BLaER1 treated with 17β-estradiol and CSF1 and Interleukin-3, amounts not matched to agents 10 nM and 100 nM (cell line): ENCODE measurements at regions not wholly inside any gene's neighbourhood (a gene's known extent, or its start where the extent isn't known, plus 50 kb on each side); places are given as distances from the start of the nearest gene placed in this dataset.

Experiments used
- H3K27ac ChIP-seq, 11 experiments: shearing (Covaris generic); formaldehyde crosslinking; 2 replicates each; pipeline ENCODE4 v1.8.1; 2022
- H3K27me3 ChIP-seq, 11 experiments: shearing (Covaris generic); formaldehyde crosslinking; 2 replicates each; pipeline ENCODE4 v1.8.1; 2022
- H3K36me3 ChIP-seq, 11 experiments: shearing (Covaris generic); formaldehyde crosslinking; 2 replicates each; pipeline ENCODE4 v1.8.1; 2022
- H3K4me1 ChIP-seq, 10 experiments: shearing (Covaris generic); formaldehyde crosslinking; 2 replicates each; pipeline ENCODE4 v1.8.1; 2022
- H3K4me2 ChIP-seq, 11 experiments: shearing (Covaris generic); formaldehyde crosslinking; 2 replicates each; pipeline ENCODE4 v1.8.1; 2022
- H3K4me3 ChIP-seq, 10 experiments: shearing (Covaris generic); formaldehyde crosslinking; 2 replicates each; pipeline ENCODE4 v1.8.1; 2022
- H3K9ac ChIP-seq, 11 experiments: shearing (Covaris generic); formaldehyde crosslinking; 2 replicates each; pipeline ENCODE4 v1.8.1; 2022
- H3K9me3 ChIP-seq, 11 experiments: shearing (Covaris generic); formaldehyde crosslinking; replicated peaks in 1 of 11; 2 replicates each; pipeline ENCODE4 v1.8.1; 2022
- H4K20me1 ChIP-seq, 11 experiments: shearing (Covaris generic); formaldehyde crosslinking; 2 replicates each; pipeline ENCODE4 v1.8.1; 2022
- Cebpa-rat ChIP-seq, 11 experiments: shearing (Covaris generic); IDR thresholded peaks; 2 replicates each; pipeline ENCODE4 v1.8.1; 2022

DNA sequence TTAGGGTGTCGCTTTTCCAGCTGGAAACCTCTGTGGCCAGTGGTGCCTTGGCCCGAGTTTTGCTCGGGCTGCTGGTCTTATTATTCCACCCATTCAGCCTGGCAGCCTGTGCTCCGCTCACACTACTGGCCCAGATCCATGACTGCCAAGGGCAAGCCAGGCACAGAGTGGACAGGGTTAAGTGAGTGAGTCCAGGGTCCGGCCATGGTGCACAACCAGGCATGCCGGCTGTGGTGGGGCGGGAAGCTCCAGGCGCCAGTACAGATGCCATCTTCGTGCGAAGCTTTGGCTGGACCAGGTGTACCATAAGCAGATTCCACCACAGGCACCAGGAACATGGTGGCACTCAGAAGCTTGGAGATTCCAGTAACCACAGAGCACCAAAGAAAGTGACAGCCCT is 580.2 kb upstream of the FAM174A start:
- H3K27me3 ChIP-seq: no peaks in the 10 kb centered on the region
- H3K27ac ChIP-seq: no peak overlapping the region
- no peak for TF ChIP-seq Cebpa-rat (IDR thresholded peaks at IDR 0.05)
- no peaks in the 10 kb centered on the region for H3K4me1 ChIP-seq
- no peak overlapping the region for H3K4me3 ChIP-seq
- no peaks in the 10 kb centered on the region for H3K36me3 ChIP-seq
- H3K9ac ChIP-seq: no peak overlapping the region
- no peak overlapping the region for H3K4me2 ChIP-seq
- no peaks in the 10 kb centered on the region for H4K20me1 ChIP-seq
- H3K9me3 ChIP-seq: no peaks in the 10 kb centered on the region; a peak in 1 of 22 replicates

DNA sequence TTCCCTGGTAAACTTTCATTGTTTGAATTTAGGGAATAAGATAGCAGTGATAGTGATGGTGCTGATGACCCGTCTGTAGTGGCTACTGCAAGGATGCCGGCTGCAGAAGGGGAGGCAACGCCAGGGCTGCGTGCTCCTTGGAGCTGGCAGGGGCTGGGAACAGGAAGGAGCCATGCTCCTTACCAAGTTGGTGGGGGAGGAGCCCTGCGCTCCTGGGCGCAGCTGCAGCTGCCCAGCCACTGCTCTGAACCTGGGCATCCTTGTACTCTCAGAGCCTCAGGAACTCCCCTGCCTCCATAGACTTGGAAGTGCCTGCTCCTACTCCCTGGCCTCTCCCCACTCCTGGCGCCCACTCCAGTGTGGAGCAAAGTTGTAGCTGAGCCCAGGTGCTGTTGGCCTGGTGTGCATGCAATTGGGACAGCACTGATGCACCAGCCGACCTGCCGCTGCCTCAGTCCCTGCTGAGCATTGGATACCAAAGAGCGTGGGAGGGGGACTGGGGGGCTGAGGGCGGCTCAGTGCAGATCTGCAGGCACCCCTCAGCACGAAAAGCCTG is 585.1 kb upstream of the FAM174A start:
- Histone ChIP-seq H3K9me3 (no peaks in the 10 kb centered on the region; a peak in 1 of 22 replicates), H3K27me3 (no peaks in the 10 kb centered on the region), H3K4me2 (no peak overlapping the region), H3K4me3 (no peak overlapping the region), H3K4me1 (no peaks in the 10 kb centered on the region), H3K27ac (no peak overlapping the region), H4K20me1 (no peaks in the 10 kb centered on the region), H3K36me3 (no peaks in the 10 kb centered on the region), H3K9ac (no peak overlapping the region)
- TF ChIP-seq Cebpa-rat (IDR thresholded peaks at IDR 0.05): no peak

DNA sequence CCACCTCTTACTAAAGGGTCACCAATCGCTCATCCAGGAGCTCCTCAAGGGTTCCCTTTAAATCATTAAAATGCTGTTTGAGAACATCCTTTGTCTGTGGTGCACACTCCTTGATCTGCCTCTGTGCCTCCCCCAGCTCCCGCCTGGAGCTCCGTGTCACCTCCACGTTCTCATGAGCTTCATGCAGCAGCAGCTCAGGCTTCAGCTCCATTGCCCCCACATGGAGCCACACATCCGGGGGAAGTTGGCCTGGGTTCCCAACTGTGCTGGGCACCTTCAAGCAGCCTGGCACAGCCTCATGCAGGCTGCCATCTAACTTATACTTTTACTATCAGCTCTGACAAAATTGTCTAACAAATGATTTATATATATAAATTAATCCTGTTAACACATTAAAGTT is 585.8 kb upstream of the FAM174A start:
- no peak overlapping the region for H3K4me3 ChIP-seq
- H3K36me3 ChIP-seq: no peaks in the 10 kb centered on the region
- H3K27me3 ChIP-seq: no peaks in the 10 kb centered on the region
- no peak overlapping the region for H3K4me2 ChIP-seq
- H4K20me1 ChIP-seq: no peaks in the 10 kb centered on the region
- no peaks in the 10 kb centered on the region; a peak in 1 of 22 replicates for H3K9me3 ChIP-seq
- no peak overlapping the region for H3K27ac ChIP-seq
- no peak for TF ChIP-seq Cebpa-rat (IDR thresholded peaks at IDR 0.05)
- no peaks in the 10 kb centered on the region for H3K4me1 ChIP-seq
- H3K9ac ChIP-seq: no peak overlapping the region

- Histone ChIP-seq H3K9me3 (no peaks in the 10 kb centered on the region; a peak in 1 of 22 replicates), H3K4me1 (no peaks in the 10 kb centered on the region), H3K4me2 (no peak overlapping the region), H3K27ac (no peak overlapping the region), H3K9ac (no peak overlapping the region), H3K27me3 (no peaks in the 10 kb centered on the region), H3K4me3 (no peak overlapping the region), H4K20me1 (no peaks in the 10 kb centered on the region), H3K36me3 (no peaks in the 10 kb centered on the region)
- no peak for TF ChIP-seq Cebpa-rat (IDR thresholded peaks at IDR 0.05)
Measured at GRCh38 chr5:99948850-99949249, 586.3 kb upstream of the FAM174A start.

- no peaks in the 10 kb centered on the region for H3K36me3 ChIP-seq
Measured at GRCh38 chr5:99945478-99946442, 589.4 kb upstream of the FAM174A start.

GRCh38 chr5:99940540-99940939 is 594.6 kb upstream of the FAM174A start:
- Histone ChIP-seq H4K20me1 (no peaks in the 10 kb centered on the region), H3K9ac (no peak overlapping the region), H3K4me1 (no peaks in the 10 kb centered on the region), H3K36me3 (no peaks in the 10 kb centered on the region), H3K27me3 (no peaks in the 10 kb centered on the region), H3K9me3 (no peaks in the 10 kb centered on the region), H3K27ac (no peak overlapping the region), H3K4me3 (no peak overlapping the region), H3K4me2 (no peak overlapping the region)
- TF ChIP-seq Cebpa-rat (IDR thresholded peaks at IDR 0.05): no peak

More at GRCh38 chr5:99945478-99946442, 589.4 kb upstream of the FAM174A start:
- Histone ChIP-seq H3K4me3 (no peak overlapping the region), H3K27ac (no peak overlapping the region), H3K27me3 (no peaks in the 10 kb centered on the region), H3K9ac (no peak overlapping the region), H4K20me1 (no peaks in the 10 kb centered on the region), H3K4me1 (no peaks in the 10 kb centered on the region), H3K4me2 (no peak overlapping the region), H3K9me3 (no peaks in the 10 kb centered on the region)
- no peak for TF ChIP-seq Cebpa-rat (IDR thresholded peaks at IDR 0.05)

GRCh38 chr5:99936911-99937310 is 598.3 kb upstream of the FAM174A start:
- Histone ChIP-seq H3K4me2 (no peak overlapping the region), H4K20me1 (no peaks in the 10 kb centered on the region), H3K9ac (no peak overlapping the region), H3K27me3 (no peaks in the 10 kb centered on the region), H3K4me1 (no peaks in the 10 kb centered on the region), H3K9me3 (no peaks in the 10 kb centered on the region), H3K4me3 (no peak overlapping the region), H3K27ac (no peak overlapping the region), H3K36me3 (no peaks in the 10 kb centered on the region)
- no peak for TF ChIP-seq Cebpa-rat (IDR thresholded peaks at IDR 0.05)

DNA sequence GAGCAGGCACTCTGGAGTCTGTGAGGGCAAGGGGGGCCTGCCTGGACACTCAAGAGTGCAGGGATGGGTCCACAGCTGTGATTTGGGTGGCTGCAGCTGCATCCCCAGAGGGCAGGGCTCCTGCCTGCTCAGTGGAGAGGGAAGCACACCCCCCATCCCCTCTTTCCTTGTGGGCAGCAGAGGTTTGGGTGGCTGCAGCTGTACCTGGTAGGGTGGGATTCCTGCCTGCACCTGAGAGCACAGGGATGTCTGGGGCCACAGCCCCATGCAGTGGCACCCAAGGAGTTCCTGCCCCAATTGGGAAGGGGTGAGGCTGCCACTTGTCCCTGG is 605.4 kb upstream of the FAM174A start:
- H3K9ac ChIP-seq: no peak overlapping the region
- H3K27me3 ChIP-seq: no peaks in the 10 kb centered on the region
- H4K20me1 ChIP-seq: no peaks in the 10 kb centered on the region
- H3K27ac ChIP-seq: no peak overlapping the region
- H3K4me2 ChIP-seq: no peak overlapping the region
- H3K36me3 ChIP-seq: no peaks in the 10 kb centered on the region
- H3K4me3 ChIP-seq: no peak overlapping the region
- TF ChIP-seq Cebpa-rat (IDR thresholded peaks at IDR 0.05): no peak
- no peaks in the 10 kb centered on the region; a peak in 1 of 20 replicates for H3K4me1 ChIP-seq
- peaks cover 16 to 21% (median 19%) of the 10 kb centered on the region in 11 experiments for H3K9me3 ChIP-seq

DNA sequence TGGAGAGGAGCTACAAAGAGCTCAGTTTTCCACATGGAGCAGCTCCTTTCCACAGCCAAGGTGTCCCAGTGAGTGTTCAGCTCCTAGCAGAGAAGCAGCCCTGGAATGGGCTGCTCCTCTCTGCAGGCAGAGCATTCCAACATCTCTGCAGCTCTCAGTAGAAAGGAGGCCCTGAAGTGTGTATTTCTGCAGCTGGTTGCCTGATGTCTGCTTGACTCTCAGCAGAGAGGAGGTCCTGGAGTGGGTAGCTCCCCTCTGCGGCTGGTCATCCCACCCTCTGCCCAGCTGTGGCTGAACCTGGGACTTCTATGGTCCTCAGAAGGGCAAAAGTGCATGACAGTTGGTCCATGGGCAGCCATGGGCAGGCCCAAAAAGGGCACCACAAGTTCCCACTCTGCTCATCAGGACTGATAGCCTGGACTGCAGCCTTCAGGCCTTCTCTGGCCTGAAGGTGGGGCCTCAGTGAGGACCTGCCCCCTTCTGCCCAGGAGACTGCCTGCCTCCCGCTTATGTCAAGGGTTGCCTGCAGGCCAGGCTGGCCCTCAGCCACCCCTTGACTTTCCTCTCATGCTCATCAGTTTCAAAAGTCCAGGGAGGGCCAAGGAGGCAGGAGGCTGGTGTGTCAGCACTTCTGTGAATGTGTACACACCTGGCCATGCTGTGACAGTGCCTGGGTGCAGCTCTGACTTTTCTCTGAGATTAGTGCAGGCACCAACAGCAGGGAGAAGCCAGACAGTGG is 605.9 kb upstream of the FAM174A start:
- Histone ChIP-seq H3K4me1 (no peaks in the 10 kb centered on the region; a peak in 1 of 20 replicates), H3K4me3 (no peak overlapping the region), H3K4me2 (no peak overlapping the region), H4K20me1 (no peaks in the 10 kb centered on the region), H3K9ac (no peak overlapping the region), H3K9me3 (peaks cover 16 to 21% (median 19%) of the 10 kb centered on the region in 11 experiments), H3K27me3 (no peaks in the 10 kb centered on the region), H3K36me3 (no peaks in the 10 kb centered on the region), H3K27ac (no peak overlapping the region)
- TF ChIP-seq Cebpa-rat (IDR thresholded peaks at IDR 0.05): no peak
